Thyroid gland (tissue), 4 donors: ENCODE measurements at regions not wholly inside any gene's neighbourhood (a gene's known extent, or its start where the extent isn't known, plus 50 kb on each side); places are given as distances from the start of the nearest gene placed in this dataset.

Experiments used
- CTCF ChIP-seq, 6 experiments: fragments of 200-600 bp in 3 of 6; fragments of 450-650 bp in 3 of 6; sonication (generic) in 3 of 6; IDR thresholded peaks; one replicate each; pipeline ENCODE4 v1.5.1; 2016 to 2019; ENCODE audit warnings: antibody characterized with exemption in 6 of 6, mild to moderate bottlenecking in 2 of 6, inconsistent platforms in 1 of 6, moderate library complexity in 1 of 6
- POLR2A ChIP-seq, 2 donors: fragments of 450-650 bp; IDR thresholded peaks; one replicate each; pipeline ENCODE4 v1.6.1; 2017; ENCODE audit warnings: antibody characterized with exemption in 2 of 2, mild to moderate bottlenecking in 2 of 2, moderate library complexity in 1 of 2

DNA sequence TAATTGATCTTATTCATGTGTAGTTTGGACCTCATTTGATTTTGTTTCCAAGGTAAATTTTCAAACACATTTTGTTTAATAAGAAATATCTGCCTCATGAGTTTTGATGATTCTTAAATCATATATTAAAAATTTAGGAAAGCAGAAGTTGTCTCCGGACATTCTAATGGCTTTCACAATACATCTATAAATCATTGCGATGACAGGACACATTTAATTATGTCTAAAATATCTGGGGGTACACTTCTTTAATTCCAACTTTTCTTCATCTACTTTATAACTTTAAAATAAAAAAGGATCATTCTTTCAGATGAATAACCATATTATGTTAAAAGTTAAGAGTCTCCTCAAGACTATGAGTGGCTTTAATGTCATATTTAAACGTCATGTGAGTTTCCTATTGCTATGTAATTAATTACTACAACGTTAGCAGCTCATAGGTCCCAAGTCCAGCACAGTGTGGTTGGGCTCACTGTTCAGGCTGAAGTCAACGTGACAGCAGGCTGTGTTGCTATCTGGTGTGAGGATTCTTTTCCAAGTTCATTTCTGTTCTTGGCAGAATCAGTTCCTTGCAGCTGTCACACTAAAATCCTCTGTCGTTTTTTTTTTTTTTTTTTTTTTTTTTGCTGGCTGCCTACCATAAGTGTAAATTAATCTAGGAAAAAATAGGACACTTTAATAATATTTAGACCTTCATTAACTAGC is 893.5 kb downstream of the LTN1 start:
- TF ChIP-seq CTCF (IDR thresholded peaks at IDR 0.05) (no peak), POLR2A (IDR thresholded peaks at IDR 0.05) (no peak)
